Muscle layer of duodenum (tissue), 2 donors: ENCODE measurements at regions not wholly inside any gene's neighbourhood (a gene's known extent, or its start where the extent isn't known, plus 50 kb on each side); places are given as distances from the start of the nearest gene placed in this dataset.

Source experiments
- H3K27ac ChIP-seq: one replicate; pipeline ENCODE4 v1.7.0; 2013; ENCODE audit warnings: mild to moderate bottlenecking, low read length
- H3K27me3 ChIP-seq: one replicate; pipeline ENCODE4 v1.7.0; 2013; ENCODE audit warnings: low read depth, mild to moderate bottlenecking, control low read depth, low read length
- H3K36me3 ChIP-seq, 2 donors: one replicate each; pipeline ENCODE4 v1.7.0; 2013; ENCODE audit warnings: low read length in 2 of 2, control low read depth in 1 of 2, mild to moderate bottlenecking in 1 of 2; ENCODE audit not compliant: insufficient read depth in 2 of 2, control insufficient read depth in 1 of 2
- H3K4me1 ChIP-seq, 2 donors: one replicate each; pipeline ENCODE4 v1.7.0; 2013; ENCODE audit warnings: low read length in 2 of 2, mild to moderate bottlenecking in 2 of 2, control low read depth in 1 of 2, moderate library complexity in 1 of 2; ENCODE audit not compliant: insufficient read depth in 2 of 2, control insufficient read depth in 1 of 2
- H3K4me3 ChIP-seq, 2 donors: one replicate each; pipeline ENCODE4 v1.7.0; 2013; ENCODE audit warnings: low read length in 2 of 2, low read depth in 1 of 2, mild to moderate bottlenecking in 1 of 2
- H3K9me3 ChIP-seq, 2 donors: one replicate each; pipeline ENCODE4 v1.7.0; 2013; ENCODE audit warnings: low read length in 2 of 2, control low read depth in 1 of 2, mild to moderate bottlenecking in 1 of 2; ENCODE audit not compliant: control insufficient read depth in 1 of 2
- donor health status: healthy.

DNA sequence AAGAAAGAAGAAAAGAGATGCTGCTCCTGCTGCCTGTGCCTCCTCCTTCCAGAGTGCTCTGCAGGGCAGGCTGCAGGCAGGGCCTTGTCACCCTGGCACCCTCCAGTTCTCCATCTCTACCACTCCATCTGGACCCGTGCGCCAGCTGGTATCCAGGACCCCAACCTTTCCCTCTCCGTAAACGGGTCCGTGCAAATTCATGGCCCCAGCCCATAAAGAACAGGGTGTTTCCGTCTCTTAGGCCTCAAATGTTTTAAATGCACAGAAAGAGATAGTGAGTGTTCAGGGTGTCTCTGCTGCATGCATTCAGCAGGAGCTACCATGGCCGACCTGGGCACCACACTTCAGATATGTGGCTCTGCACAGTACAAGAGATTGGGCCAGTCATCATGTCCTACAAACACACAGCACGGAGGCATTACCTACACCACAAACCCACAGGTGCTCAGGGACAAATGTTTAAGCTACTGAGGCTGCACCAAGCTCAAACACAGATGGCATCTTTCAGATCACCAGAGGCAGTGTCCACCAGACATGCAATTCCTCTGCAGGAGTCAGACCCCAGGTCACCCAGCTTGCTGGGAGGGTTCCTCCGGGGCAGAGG lies 258.1 kb downstream of the DLL1 start:
- no peak overlapping the region for H3K27ac ChIP-seq
- H3K4me1 ChIP-seq: peaks cover 0 to 6% of the 10 kb centered on the region in 2 donors
- no peak overlapping the region for H3K4me3 ChIP-seq
- H3K36me3 ChIP-seq: no peaks in the 10 kb centered on the region
- no peaks in the 10 kb centered on the region for H3K27me3 ChIP-seq
- peaks cover 0 to 9% of the 10 kb centered on the region in 2 donors for H3K9me3 ChIP-seq

DNA sequence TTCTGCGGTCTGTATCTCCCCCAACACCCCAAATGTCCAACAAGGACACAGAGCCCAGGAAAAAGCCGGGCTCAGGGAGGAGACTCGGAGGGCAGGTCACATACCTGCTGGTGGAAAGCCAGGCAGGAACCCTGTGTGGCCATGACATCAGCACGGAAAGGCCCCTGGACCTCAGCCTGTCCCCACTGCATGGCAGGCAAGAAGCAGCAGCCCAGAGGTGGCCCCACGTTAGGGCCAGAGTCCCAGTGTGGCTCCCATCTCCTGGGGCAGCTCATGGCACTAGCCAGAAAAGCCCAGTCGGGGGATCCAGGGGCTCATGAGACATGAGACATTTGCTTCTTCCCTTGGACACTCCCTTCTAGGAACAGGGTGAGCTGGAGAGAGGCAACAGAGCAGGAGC lies 258.7 kb downstream of the DLL1 start:
- H3K36me3 ChIP-seq: no peaks in the 10 kb centered on the region
- H3K27ac ChIP-seq: no peak overlapping the region
- H3K4me1 ChIP-seq: peaks cover 2 to 6% of the 10 kb centered on the region in 2 donors
- H3K9me3 ChIP-seq: peaks cover 0 to 9% of the 10 kb centered on the region in 2 donors
- no peak overlapping the region for H3K4me3 ChIP-seq
- H3K27me3 ChIP-seq: no peaks in the 10 kb centered on the region

DNA sequence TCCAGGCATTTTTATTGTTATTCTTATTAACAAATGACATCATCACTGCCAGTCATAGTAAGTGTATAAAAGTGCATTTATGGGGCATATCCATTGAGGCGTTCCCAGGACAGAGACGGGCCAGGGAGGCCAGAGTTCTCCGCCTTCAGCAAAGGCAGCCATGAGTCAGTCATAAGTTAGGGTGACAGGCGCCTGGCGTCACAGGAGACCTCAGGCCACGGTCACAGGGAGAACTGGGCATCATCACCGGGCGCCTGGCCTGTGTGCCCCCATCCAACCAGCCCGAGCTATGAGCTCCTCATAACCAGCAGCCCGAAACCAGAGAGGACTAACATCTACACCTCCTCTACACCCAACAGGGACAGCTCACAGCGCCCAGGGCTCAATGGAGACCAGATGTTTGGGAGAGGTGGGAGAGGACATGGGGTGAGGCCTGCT lies 259.2 kb downstream of the DLL1 start:
- H3K27ac ChIP-seq: no peak overlapping the region
- no peak overlapping the region for H3K4me3 ChIP-seq
- no peaks in the 10 kb centered on the region for H3K36me3 ChIP-seq
- peaks cover 0 to 9% of the 10 kb centered on the region in 2 donors for H3K9me3 ChIP-seq
- no peaks in the 10 kb centered on the region for H3K27me3 ChIP-seq
- peaks cover 6 to 7% of the 10 kb centered on the region in 2 donors for H3K4me1 ChIP-seq

DNA sequence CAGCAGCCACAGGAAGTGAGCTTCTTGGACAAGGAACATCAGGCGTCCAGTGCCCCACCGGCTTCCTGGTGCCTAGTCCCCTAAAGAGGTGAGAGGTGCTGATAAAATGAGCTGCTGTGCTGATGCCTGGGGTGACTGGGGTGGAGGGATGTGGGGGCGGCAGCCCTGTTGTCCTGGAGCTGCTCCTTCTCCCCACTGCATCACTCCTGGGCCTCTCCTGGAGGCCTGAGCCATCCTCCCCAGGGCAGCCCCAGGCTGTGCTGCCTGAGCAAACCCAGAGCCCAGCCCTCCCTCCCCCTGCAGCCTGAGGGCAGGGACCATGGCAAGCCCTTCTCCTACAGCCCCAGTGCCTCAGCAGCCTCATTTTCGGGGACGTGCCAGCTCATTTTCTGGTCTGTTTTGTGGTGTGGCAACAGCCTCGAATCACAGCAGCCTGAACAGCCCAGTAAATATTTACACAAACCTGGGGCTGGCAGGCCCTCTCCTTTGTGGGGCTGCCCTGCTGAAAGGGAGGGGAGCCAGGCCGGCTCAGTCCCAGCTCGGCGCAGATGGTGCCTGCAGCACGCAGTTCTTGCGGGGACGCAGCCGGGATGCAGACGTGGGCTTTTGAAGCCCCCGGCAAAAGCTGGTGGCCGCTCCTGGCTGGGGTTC lies 259.9 kb downstream of the DLL1 start:
- Histone ChIP-seq H3K4me3 (no peak overlapping the region), H3K9me3 (peaks cover 0 to 9% of the 10 kb centered on the region in 2 donors), H3K4me1 (peaks cover 6 to 7% of the 10 kb centered on the region in 2 donors), H3K27ac (no peak overlapping the region), H3K36me3 (no peaks in the 10 kb centered on the region), H3K27me3 (no peaks in the 10 kb centered on the region)

DNA sequence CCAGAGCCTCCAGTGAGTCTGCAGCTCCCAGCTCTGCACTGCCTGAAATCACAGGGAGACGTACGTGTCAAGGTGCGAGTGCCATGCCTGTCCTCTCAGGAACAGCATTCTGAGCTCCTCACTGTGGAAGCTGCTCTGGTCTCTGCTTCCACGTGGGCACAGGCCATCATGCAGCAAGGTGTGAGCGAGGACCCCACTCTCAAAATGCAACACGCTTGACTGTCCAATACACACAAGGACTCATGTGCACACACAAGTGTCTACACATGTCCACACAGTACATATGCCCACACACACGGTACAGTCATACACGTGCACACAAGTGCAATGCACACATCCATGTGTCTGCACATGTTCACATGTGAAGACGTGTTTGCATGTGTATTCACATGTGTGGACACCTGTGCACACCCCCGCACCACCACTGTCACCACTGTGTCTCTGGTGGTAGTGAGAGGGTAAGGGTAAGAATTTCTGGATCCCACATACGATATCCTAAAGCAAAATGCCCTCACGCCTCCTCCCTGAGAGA lies 260.5 kb downstream of the DLL1 start:
- no peak overlapping the region for H3K27ac ChIP-seq
- H3K9me3 ChIP-seq: peaks cover 0 to 6% of the 10 kb centered on the region in 2 donors
- H3K4me3 ChIP-seq: no peak overlapping the region
- H3K4me1 ChIP-seq: peaks cover 6 to 7% of the 10 kb centered on the region in 2 donors
- no peaks in the 10 kb centered on the region for H3K27me3 ChIP-seq
- H3K36me3 ChIP-seq: no peaks in the 10 kb centered on the region

DNA sequence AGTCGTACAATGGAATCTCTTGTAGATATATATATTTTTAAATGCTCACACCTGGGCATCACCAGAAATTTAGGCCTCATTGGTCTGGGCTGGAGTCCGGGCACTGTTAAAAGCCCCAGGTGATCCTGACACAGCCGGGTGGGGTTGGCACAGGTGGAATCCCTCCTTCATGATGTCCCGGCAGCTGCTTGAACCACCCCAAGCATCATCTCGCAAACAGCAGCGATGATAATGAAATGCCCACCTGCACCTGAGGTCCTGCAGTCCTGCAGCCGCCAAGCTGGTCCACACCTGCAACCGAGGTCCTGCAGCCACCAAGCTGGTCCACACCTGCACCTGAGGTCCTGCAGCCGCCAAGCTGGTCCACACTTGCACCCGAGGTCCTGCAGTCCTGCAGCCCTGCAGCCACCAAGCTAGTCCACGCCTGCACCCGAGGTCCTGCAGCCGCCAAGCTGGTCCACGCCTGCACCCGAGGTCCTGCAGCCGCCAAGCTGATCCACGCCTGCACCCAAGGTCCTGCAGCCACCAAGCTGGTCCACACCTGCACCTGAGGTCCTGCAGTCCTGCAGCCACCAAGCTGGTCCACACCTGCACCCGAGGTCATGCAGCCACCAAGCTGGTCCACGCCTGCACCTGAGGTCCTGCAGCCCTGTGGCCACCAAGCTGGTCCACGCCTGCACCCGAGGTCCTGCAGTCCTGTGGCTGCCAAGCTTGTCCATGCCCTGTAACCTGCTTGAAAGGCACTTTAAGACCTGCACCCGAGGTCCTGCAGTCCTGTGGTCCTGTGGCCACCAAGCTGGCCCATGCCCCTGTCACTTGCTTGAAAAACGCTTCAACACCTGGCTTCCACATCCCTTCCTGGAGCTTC lies 261.2 kb downstream of the DLL1 start:
- no peak overlapping the region for H3K27ac ChIP-seq
- H3K9me3 ChIP-seq: peaks cover 0 to 5% of the 10 kb centered on the region in 2 donors
- H3K4me3 ChIP-seq: no peak overlapping the region
- no peaks in the 10 kb centered on the region for H3K36me3 ChIP-seq
- H3K27me3 ChIP-seq: no peaks in the 10 kb centered on the region
- peaks cover 6 to 7% of the 10 kb centered on the region in 2 donors for H3K4me1 ChIP-seq

DNA sequence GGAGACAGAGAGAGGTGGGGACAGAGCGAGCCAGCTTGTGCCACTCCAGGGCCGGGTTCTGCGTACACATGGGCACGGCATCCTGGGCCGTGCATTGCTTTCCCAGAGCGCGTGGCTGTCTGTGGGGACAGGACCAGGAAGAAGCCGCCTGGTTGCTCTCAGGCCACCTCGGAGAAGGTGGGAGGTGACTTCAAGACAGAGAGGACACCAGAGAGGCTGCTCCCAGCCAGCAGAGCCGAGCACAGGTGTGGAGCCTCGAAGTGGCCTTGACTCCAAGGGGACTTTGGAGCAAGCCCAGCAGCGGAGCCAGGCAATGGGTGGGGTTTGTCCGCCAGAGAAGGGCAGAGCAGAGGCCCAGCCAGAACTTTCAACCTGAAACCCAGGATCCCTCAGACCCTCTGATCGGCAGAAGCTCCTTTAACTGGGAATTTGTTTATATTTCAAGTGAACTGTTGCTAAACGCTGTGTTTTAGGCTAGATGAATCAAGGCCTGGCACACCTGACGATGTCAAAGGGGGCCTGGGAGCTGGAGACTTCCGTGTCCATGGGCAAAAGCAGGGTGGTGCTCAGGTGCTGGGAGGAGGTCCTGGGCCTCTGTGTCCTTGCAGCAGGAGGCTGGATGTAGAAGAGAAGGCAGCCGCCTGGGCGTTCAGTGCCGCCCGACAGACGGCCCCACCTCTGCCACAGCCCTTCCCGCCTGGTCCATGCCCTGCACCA lies 262.1 kb downstream of the DLL1 start:
- Histone ChIP-seq H3K9me3 (peaks cover 0 to 4% of the 10 kb centered on the region in 2 donors), H3K4me3 (no peak overlapping the region), H3K27me3 (no peaks in the 10 kb centered on the region), H3K4me1 (peaks cover 6 to 7% of the 10 kb centered on the region in 2 donors), H3K36me3 (no peaks in the 10 kb centered on the region), H3K27ac (no peak overlapping the region)

DNA sequence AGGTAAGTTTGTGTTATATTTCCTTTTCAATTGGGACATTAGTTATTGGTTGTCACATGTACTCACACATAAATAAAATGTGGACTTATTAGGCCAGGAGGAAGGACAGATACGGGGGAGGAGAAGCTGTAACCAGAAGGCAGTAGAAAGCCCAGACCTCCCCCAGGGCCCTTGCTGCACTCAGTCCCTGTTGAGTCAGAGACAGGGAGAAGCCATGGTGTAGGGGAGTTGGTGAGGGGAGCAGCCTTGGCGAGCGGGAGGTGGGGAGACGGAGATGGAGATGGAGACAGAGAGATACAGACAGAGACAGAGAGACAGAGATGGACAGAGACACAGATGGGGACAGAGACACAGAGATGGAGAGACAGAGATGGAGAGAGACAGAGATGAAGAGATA lies 263.2 kb downstream of the DLL1 start:
- Histone ChIP-seq H3K9me3 (no peaks in the 10 kb centered on the region), H3K36me3 (no peaks in the 10 kb centered on the region), H3K27ac (no peak overlapping the region), H3K27me3 (no peaks in the 10 kb centered on the region), H3K4me1 (peaks cover 7 to 10% of the 10 kb centered on the region in 2 donors), H3K4me3 (no peak overlapping the region)

DNA sequence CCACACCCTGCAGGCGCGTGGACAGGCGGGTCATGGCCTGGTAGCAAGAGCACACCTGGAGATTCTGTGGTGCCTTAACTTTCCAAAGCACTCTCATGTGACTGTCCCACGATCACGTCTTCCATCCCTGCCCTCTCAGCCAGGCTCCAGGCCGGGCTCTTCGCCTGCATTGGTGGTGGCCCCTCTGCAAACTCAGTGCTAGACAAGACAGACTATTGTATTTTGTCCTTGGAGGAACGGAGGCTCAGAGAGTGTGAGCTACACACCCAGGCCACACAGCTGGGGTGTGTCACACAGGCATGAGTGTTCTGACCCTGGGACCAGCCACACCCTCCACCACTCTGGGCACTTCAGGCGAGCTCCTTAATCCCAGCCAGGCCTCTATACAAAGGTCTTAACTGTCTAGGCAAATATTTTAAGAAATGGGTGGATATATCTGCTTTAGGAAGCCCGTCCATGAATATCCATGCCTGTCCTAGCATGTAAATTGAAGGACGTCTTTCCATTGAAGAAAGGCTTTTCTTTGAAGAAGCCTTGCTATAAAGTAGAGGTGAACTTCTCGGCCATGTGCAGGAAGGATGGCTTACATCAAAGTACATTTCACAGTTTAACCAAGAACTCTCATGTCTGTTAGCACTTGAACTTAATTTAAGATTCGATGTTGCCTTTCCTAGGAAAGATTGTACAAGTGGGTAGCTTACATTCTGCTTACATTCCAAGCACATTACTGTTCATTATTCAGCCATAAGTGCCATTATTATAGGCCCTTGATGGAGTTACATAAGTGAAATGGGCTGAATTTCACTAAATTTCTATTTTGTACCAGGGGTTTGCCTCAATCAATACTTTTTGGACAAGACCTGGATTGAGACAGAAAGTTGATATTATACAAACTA lies 263.9 kb downstream of the DLL1 start:
- H3K27me3 ChIP-seq: no peaks in the 10 kb centered on the region

More for the DNA sequence above, 263.9 kb downstream of the DLL1 start:
- Histone ChIP-seq H3K27ac (no peak overlapping the region), H3K4me3 (no peak overlapping the region), H3K9me3 (no peaks in the 10 kb centered on the region), H3K4me1 (peaks cover 7 to 10% of the 10 kb centered on the region in 2 donors), H3K36me3 (no peaks in the 10 kb centered on the region)
